HG02623 (cell line): ENCODE measurements at regions not wholly inside any gene's neighbourhood (a gene's known extent, or its start where the extent isn't known, plus 50 kb on each side); places are given as distances from the start of the nearest gene placed in this dataset.
A peak's percentile ranks its signal among the peaks of the same experiment; 100 is the strongest.
"Not testable (repeated sequence)": the region's sequence is repeated elsewhere in the genome, so short reads cannot be mapped to it uniquely, and the experiment has no call there.

Experiments used
- ATAC-seq: cut with Tn5 transposase; IDR thresholded peaks from one replicate; pipeline ENCODE4 v1.9.1; 2021; ENCODE audit warnings: moderate library complexity; ENCODE audit not compliant: unreplicated experiment

GRCh38 chr6:1445650-1446330 is 56.4 kb downstream of the FOXF2 start:
- ATAC-seq, result no peak

DNA sequence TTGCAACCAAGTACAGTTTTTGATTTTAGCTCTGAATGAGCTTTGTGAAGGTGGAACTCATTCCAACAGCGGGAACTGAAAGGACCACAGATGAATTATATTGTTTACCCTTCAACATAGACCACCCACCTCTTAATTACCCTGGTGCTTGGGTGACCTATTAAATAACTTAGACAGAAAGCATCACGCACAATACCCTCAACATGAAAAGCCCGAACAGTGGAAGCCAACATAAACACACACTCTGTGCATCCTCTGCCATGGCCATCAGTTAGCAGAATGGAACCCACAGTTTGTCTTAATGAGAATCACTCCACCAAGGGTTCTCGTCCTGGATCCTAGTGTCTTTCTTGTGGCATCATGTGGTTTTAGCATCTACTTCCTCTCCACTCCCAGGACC is 60.5 kb downstream of the FOXF2 start:
- no peak for ATAC-seq

DNA sequence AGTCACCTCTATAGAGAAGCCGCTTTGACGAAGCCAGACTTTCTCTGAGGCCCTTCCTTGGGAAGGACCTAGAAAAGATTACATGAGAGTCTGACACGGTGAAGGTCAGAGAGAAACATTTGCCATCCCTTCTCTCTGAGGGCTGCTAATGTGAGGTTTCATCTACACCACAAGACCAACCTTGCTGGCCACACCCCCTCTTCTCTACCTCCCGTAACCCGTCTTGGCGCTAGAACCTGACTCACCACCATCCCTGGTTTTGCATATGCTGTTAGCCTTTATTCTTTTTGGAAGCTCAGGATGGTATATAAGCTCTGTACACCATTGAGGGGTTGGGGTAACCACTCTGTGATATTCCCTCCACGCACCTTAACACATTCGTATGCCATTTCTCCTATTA is 63.6 kb downstream of the FOXF2 start:
- no peak for ATAC-seq

GRCh38 chr6:1456816-1457215 is 67.4 kb downstream of the FOXF2 start:
- not testable (repeated sequence) for ATAC-seq

DNA sequence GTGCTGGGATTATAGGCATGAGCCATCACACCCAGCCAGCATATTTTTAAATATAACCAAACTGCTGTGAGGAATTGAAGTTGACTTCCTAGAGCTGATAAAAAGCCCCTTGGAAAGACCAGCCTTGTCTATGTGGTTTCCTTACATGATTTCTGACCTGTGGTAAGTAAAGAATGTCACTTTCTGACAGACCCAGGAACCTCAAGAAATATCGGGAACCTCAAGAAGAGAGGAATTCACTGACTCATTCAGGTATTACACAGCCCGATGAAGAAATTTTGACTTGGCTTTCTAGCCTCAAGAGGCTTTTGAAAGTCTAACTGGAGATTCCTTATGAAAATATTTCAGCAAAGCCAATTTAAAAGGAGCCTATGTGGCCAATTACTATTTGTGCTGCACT is 71.8 kb downstream of the FOXF2 start:
- ATAC-seq, result no peak

DNA sequence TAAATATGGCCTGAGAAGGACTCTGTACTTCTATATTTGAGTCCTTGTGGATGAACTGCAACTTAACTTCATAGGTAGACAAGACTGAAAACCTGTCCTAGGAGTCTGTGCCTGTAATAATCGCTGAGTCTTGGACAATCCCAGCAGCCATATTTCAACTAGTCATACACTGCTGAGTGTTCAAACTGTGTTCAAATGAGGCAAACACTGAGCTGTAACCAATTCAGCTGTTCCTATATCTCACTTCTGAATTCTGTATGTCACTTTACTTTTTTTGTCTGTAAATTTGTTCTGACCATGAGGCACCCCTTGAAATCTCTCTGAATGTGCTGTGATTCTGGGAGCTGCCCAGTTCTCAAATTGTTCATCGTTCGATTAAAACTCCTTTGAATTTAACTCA is 72.4 kb downstream of the FOXF2 start:
- no peak for ATAC-seq

- ATAC-seq, result no peak
Observed at GRCh38 chr6:1463275-1463674, 73.9 kb downstream of the FOXF2 start.

DNA sequence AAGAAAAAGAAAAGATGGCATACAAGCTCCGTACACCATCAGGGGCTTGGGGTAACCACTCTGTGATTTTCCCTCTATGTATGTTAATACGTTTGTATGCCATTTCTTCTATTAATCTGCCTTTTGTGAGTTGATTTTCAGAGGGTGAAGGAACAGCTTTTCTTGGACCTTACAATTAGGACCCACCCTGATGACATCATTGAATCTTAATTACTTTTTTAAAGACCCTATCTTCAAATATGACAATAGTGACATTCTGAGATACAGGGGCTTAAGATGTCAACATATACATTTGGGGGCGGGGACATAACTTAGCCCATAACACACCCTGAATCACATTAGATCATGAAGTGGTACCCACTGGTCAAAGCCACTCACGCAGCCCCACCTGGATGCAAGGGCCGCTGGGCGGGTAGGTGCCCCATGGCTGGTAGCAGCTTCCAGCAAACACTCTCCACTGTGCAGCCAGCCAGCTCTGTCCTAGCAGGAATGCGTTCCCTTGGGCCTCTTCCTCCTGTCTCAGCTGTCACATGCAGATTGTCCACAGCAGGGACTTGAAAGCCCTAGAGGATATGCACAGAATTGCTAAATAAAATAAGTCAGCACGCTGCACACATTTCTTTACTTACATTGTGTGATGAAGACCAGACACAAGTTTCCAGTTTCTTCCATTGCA is 74.5 kb downstream of the FOXF2 start:
- ATAC-seq, result no peak

DNA sequence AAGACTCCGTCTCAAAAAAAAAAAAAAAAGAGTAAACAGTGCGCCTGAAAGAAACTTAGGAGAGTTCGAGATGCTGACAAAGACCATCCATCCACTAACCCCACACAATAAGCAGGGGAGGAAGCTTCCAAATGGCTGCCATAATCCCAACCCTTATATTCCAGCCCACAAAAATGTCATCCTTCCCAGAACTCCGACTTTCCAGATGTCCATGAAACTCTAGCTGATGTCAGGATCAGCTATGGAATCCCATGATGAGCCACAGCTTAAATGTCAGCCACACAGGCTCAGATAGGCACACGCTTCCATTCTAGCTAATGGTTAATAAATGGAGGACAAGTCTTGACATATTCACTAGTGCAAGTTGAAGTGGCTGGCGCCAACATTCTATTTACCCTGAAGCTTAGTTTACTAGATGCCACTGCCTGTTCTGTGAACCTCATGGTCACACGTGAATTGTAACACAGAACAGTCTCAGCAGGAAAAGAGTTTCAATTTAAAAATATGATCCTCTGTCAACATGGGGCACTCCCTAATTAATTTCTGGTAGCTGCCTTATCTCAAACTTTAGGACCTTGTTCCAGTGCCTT is 75.5 kb downstream of the FOXF2 start:
- ATAC-seq, result no peak

- ATAC-seq, result no peak
Observed at GRCh38 chr6:1468126-1468525, 78.8 kb downstream of the FOXF2 start.

- peak; percentile 60 for ATAC-seq
Observed at GRCh38 chr6:1470040-1470439, 80.7 kb downstream of the FOXF2 start.

DNA sequence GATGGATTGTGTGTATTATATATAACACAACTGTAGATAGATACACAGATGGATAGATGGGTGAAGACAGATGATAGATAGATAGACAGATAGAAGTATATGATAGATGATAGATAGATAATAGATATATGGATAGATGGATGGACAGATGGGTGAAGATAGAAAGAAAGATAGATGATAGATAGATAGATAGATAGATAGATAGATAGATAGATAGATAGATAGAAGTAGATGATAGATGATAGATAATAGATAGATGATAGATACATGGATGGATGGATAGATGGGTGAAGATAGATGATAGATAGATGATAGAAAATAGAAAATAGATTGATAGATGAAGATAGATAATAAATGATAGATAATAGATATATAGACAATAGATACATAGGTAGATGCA is 83.3 kb downstream of the FOXF2 start:
- ATAC-seq, result no peak

DNA sequence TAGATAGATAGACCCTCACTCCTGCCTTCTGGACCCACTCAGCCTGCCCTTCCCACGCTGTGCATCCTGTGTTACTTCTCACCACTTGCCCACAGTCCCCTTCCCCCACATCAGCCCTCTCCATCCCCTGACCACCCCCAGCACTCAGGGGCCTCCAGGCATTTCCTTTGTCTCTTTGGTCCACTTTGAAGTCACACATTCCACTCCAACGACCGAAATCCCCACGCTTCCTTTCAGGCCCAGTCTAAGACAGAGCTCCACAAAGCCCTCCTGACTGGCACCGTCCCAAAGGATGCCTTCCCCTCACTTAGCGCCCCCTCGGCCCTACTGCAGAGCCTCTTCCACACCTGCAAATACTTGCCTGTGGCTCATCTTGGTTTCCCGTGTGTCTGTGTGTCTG is 83.8 kb downstream of the FOXF2 start:
- no peak for ATAC-seq

GRCh38 chr6:1473598-1473997 is 84.2 kb downstream of the FOXF2 start:
- ATAC-seq, result no peak

DNA sequence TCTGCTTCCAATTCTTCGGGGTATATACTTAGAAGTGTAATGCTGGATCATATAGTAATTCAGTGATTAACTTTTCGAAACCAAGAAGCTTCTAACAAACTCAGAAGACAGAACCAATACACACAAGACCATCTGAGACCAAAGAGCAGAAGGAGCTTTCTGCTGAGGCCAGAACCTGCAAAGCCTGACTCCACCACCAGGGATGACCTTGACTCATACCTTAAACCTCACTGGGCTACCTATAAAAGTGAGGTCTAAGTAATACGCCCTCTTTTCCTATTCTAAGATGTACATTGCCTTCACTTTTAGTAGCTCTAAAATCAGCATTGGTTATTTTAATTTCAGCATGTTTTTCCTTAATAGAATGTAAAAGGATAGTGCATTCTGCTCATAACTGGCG is 84.8 kb downstream of the FOXF2 start:
- ATAC-seq, result no peak

GRCh38 chr6:1475174-1475573 is 85.8 kb downstream of the FOXF2 start:
- ATAC-seq, result no peak

- no peak for ATAC-seq
Observed at GRCh38 chr6:1477432-1478090, 88.2 kb downstream of the FOXF2 start.

DNA sequence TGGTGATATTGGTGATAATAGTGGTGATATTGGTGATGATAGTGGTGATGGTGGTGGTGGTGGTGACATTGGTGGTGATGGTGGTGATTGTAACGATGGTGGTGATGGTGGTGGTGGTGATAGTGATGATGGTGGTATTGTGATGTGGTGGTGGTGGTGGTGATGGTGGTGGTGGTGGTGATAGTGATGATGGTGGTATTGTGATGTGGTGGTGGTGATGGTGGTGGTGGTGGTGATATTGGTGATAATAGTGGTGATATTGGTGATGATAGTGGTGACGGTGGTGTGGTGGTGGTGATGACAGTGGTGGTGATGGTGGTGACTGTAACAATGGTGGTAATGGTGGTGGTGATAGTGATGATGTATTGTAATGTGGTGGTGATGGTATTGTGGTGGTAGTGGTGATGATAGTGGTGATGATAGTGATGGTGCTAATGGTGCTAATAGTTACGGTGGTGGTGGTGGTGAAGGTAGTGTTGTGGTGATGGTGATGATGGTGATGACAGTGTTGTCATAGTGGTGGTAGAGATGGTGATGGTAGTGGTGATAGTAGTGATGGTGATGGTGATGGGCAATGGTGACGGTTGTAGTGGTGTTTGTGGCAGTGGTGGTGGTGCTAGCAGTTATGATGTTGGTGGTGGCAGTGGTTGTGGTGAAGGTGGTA is 88.9 kb downstream of the FOXF2 start:
- not testable (repeated sequence) for ATAC-seq

GRCh38 chr6:1479095-1479494 is 89.7 kb downstream of the FOXF2 start:
- ATAC-seq, result no peak

DNA sequence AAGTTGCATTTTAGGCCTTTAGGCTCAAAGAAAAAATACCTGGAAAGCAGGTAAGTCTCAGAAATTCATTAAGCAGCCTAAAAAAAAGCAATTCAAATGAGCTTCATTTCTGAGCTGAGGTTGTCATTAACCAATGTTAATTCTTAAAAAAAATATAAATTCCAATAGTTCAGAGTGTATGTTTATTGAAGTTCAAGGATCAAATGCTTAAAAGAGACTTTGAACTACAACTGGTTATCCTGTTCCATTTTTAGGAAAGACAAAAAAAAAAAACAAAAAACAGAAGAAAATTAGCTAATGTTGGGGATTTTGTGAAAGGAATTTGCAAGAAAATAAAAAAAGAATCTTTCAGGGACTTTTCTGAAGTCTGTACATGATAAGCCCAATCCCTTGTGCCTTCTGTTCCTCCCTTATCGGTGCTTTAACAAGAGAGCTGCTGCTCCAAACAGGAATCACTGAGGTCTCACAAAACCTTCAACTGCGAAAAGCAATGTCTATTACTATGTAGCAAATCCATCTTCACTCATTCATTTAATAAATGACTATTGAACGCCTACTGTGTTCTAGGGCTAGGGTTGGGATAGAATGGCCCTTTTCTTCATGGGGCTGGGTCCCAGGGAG is 90.3 kb downstream of the FOXF2 start:
- no peak for ATAC-seq

GRCh38 chr6:1481286-1481685 is 91.9 kb downstream of the FOXF2 start:
- no peak for ATAC-seq
